Astrocyte (in vitro differentiated cells and primary cell): ENCODE measurements at regions not wholly inside any gene's neighbourhood (a gene's known extent, or its start where the extent isn't known, plus 50 kb on each side); places are given as distances from the start of the nearest gene placed in this dataset.
A peak's percentile ranks its signal among the peaks of the same experiment; 100 is the strongest.

ENCODE experiments used
- DNase-seq: peaks from one replicate; pipeline ENCODE4 v3.0.0-alpha.2; 2010; ENCODE audit warnings: low read depth
- FAIRE-seq: peaks from 2 replicates; lab custom pipeline; 2011; peaks lifted over from hg19 to GRCh38; lab: Jason Lieb, UNC
- H2AFZ ChIP-seq: 2 replicates; pipeline ENCODE4 v1.6.0; 2012; ENCODE audit warnings: low read depth, low read length, inconsistent platforms
- H3K27ac ChIP-seq: 2 replicates; pipeline ENCODE4 v1.5.1; 2011; ENCODE audit warnings: low read depth, low read length, inconsistent platforms
- H3K27me3 ChIP-seq: 2 replicates; pipeline ENCODE4 v1.6.0; 2011; ENCODE audit warnings: low read length, inconsistent platforms; ENCODE audit not compliant: insufficient read depth
- H3K36me3 ChIP-seq: 2 replicates; pipeline ENCODE4 v1.5.1; 2011; ENCODE audit warnings: low read length, inconsistent platforms; ENCODE audit not compliant: insufficient read depth
- H3K4me1 ChIP-seq: 2 replicates; pipeline ENCODE4 v1.5.1; 2011; ENCODE audit warnings: low read length, inconsistent platforms; ENCODE audit not compliant: insufficient read depth
- H3K4me2 ChIP-seq: 2 replicates; pipeline ENCODE4 v1.6.0; 2012; ENCODE audit warnings: low read length, inconsistent platforms
- H3K4me3 ChIP-seq: 2 replicates; pipeline ENCODE4 v1.5.1; 2011; ENCODE audit warnings: low read depth, mild to moderate bottlenecking, low read length, inconsistent platforms; ENCODE audit not compliant: insufficient read depth
- H3K79me2 ChIP-seq: 2 replicates; pipeline ENCODE4 v1.6.0; 2012; ENCODE audit warnings: mild to moderate bottlenecking, low read length, inconsistent platforms; ENCODE audit not compliant: insufficient read depth
- H3K9ac ChIP-seq: 2 replicates; pipeline ENCODE4 v1.6.0; 2012; ENCODE audit warnings: mild to moderate bottlenecking, low read length, inconsistent platforms
- H3K9me3 ChIP-seq: 2 replicates; pipeline ENCODE4 v1.5.1; 2012; ENCODE audit warnings: low read depth, mild to moderate bottlenecking, low read length, inconsistent platforms; ENCODE audit not compliant: insufficient read depth
- H4K20me1 ChIP-seq: 2 replicates; pipeline ENCODE4 v1.6.0; 2012; ENCODE audit warnings: low read length, inconsistent platforms; ENCODE audit not compliant: insufficient read depth
- H3K27ac Mint-ChIP-seq: one replicate; pipeline ENCODE4 v1.8.0; 2021; ENCODE audit warnings: mild to moderate bottlenecking, mixed read lengths; ENCODE audit not compliant: unreplicated experiment
- H3K27me3 Mint-ChIP-seq: one replicate; pipeline ENCODE4 v1.8.0; 2021; ENCODE audit warnings: low read depth, mixed read lengths; ENCODE audit not compliant: unreplicated experiment
- H3K36me3 Mint-ChIP-seq: one replicate; pipeline ENCODE4 v1.8.0; 2021; ENCODE audit warnings: low read depth, mixed read lengths; ENCODE audit not compliant: unreplicated experiment
- H3K4me1 Mint-ChIP-seq: one replicate; pipeline ENCODE4 v1.8.0; 2021; ENCODE audit warnings: low read depth, mixed read lengths; ENCODE audit not compliant: unreplicated experiment
- H3K4me3 Mint-ChIP-seq: one replicate; pipeline ENCODE4 v1.8.0; 2021; ENCODE audit warnings: mild to moderate bottlenecking, moderate library complexity, mixed read lengths; ENCODE audit not compliant: unreplicated experiment
- H3K9me3 Mint-ChIP-seq: one replicate; pipeline ENCODE4 v1.8.0; 2021; ENCODE audit warnings: mild to moderate bottlenecking, mixed read lengths; ENCODE audit not compliant: unreplicated experiment
- CTCF ChIP-seq: IDR thresholded peaks from 2 replicates; pipeline ENCODE4 v1.5.1; 2011; ENCODE audit warnings: low read depth, mild to moderate bottlenecking, inconsistent platforms, low read length, moderate library complexity; ENCODE audit not compliant: insufficient read depth
- EZH2 ChIP-seq: IDR thresholded peaks from 2 replicates; pipeline ENCODE4 v1.6.1; 2012; ENCODE audit warnings: mild to moderate bottlenecking, low read length, inconsistent platforms; ENCODE audit not compliant: insufficient read depth

GRCh38 chr14:35224615-35225014 lies 67.6 kb upstream of the PSMA6 start:
- H2AFZ ChIP-seq = no peak overlapping the region
- H3K27ac Mint-ChIP-seq = no peak overlapping the region
- no peaks in the 10 kb centered on the region for H3K9me3 Mint-ChIP-seq
- TF ChIP-seq EZH2 (no peak), CTCF (no peak)
- H4K20me1 ChIP-seq = peaks cover 3% of the 10 kb centered on the region
- H3K4me2 ChIP-seq = no peak overlapping the region
- no peaks in the 10 kb centered on the region for H3K27me3 Mint-ChIP-seq
- H3K4me3 ChIP-seq = no peak overlapping the region
- no peaks in the 10 kb centered on the region for H3K79me2 ChIP-seq
- no peaks in the 10 kb centered on the region for H3K4me1 ChIP-seq
- H3K27ac ChIP-seq = no peak overlapping the region
- peaks cover 4% of the 10 kb centered on the region for H3K36me3 Mint-ChIP-seq
- peaks cover 7% of the 10 kb centered on the region for H3K4me1 Mint-ChIP-seq
- no peaks in the 10 kb centered on the region for H3K36me3 ChIP-seq
- FAIRE-seq = no peak
- H3K27me3 ChIP-seq = no peaks in the 10 kb centered on the region
- DNase-seq = no peak
- H3K9ac ChIP-seq = no peak overlapping the region
- H3K4me3 Mint-ChIP-seq = no peak overlapping the region
- H3K9me3 ChIP-seq = no peaks in the 10 kb centered on the region

GRCh38 chr14:35229084-35229791 lies 62.9 kb upstream of the PSMA6 start:
- H3K27ac ChIP-seq = no peak overlapping the region
- no peak overlapping the region for H3K4me3 ChIP-seq
- H2AFZ ChIP-seq = no peak overlapping the region
- no peaks in the 10 kb centered on the region for H3K9me3 ChIP-seq
- TF ChIP-seq CTCF = peak; percentile 25
- TF ChIP-seq EZH2 = no peak
- H3K4me3 Mint-ChIP-seq = no peak overlapping the region
- no peaks in the 10 kb centered on the region for H3K79me2 ChIP-seq
- no peak for DNase-seq
- no peak overlapping the region for H3K27ac Mint-ChIP-seq
- no peaks in the 10 kb centered on the region for H3K36me3 ChIP-seq
- H3K9me3 Mint-ChIP-seq = no peaks in the 10 kb centered on the region
- FAIRE-seq = no peak
- no peaks in the 10 kb centered on the region for H3K27me3 ChIP-seq
- H3K36me3 Mint-ChIP-seq = peaks cover 2% of the 10 kb centered on the region
- H3K4me1 ChIP-seq = no peaks in the 10 kb centered on the region
- H3K4me1 Mint-ChIP-seq = no peaks in the 10 kb centered on the region
- no peak overlapping the region for H3K9ac ChIP-seq
- no peaks in the 10 kb centered on the region for H3K27me3 Mint-ChIP-seq
- no peak overlapping the region for H3K4me2 ChIP-seq
- H4K20me1 ChIP-seq = peaks cover 3% of the 10 kb centered on the region

- Mint-ChIP-seq H3K4me1 (no peaks in the 10 kb centered on the region), H3K27ac (no peak overlapping the region), H3K9me3 (no peaks in the 10 kb centered on the region), H3K36me3 (peaks cover 2% of the 10 kb centered on the region), H3K4me3 (no peak overlapping the region), H3K27me3 (no peaks in the 10 kb centered on the region)
- H3K9ac ChIP-seq = no peak overlapping the region
- H2AFZ ChIP-seq = no peak overlapping the region
- TF ChIP-seq EZH2 (no peak), CTCF (no peak)
- H3K27ac ChIP-seq = no peak overlapping the region
- peaks cover 3% of the 10 kb centered on the region for H4K20me1 ChIP-seq
- no peak overlapping the region for H3K4me2 ChIP-seq
- no peak overlapping the region for H3K4me3 ChIP-seq
- no peaks in the 10 kb centered on the region for H3K79me2 ChIP-seq
- no peaks in the 10 kb centered on the region for H3K9me3 ChIP-seq
- FAIRE-seq (no peak), DNase-seq (no peak)
- H3K36me3 ChIP-seq = no peaks in the 10 kb centered on the region
- H3K4me1 ChIP-seq = no peaks in the 10 kb centered on the region
- H3K27me3 ChIP-seq = no peaks in the 10 kb centered on the region
Observed at GRCh38 chr14:35229792-35230089, 62.4 kb upstream of the PSMA6 start.
